HCT116 (cell line): ENCODE measurements at regions not wholly inside any gene's neighbourhood (a gene's known extent, or its start where the extent isn't known, plus 50 kb on each side); places are given as distances from the start of the nearest gene placed in this dataset.

ENCODE experiments used
- ATAC-seq: fragments of 200-7000 bp; cut with Tn5 transposase; 2 replicates; pipeline ENCODE4 v1.9.1; 2020; ENCODE audit warnings: mild to moderate bottlenecking, moderate library complexity
- BruUV-seq: library from RNA; stranded (reverse); fragments of 400-500 nt; replicated peaks from 2 replicates; lab custom pipeline; 2021; lab: Mats Ljungman, UMichigan
- CTCF ChIA-PET: fragments of 300-600 bp; sonication (Branson Sonifier 250); formaldehyde crosslinking; loops from one replicate; lab custom pipeline; 2021; ENCODE audit warnings: antibody characterized with exemption; lab: Charles Lee
- POLR2A ChIA-PET: fragments of 300-600, 350-600 bp; sonication (Branson Sonifier 250); formaldehyde crosslinking; loops from one replicate; lab custom pipeline; 2021; ENCODE audit warnings: antibody characterized with exemption; lab: Charles Lee
- RAD21 ChIA-PET, 2 experiments: fragments of 300-600 bp; sonication (Branson Sonifier 250); formaldehyde crosslinking; loops; one replicate each; lab custom pipeline; 2023; ENCODE audit warnings: low total read pairs in 2 of 2; ENCODE audit not compliant: uncharacterized antibody in 2 of 2, unreplicated experiment in 2 of 2, low non-redundant PET in 1 of 2; lab: Charles Lee
- DNase-seq: peaks from one replicate; pipeline ENCODE4 v3.0.0-alpha.2; 2010; ENCODE audit warnings: low read depth, low spot score
- H2AFZ ChIP-seq: fragments of 200-600 bp; shearing (Covaris generic), sonication (generic); 2 replicates; pipeline ENCODE4 v1.6.1; 2017; ENCODE audit warnings: low read depth, mixed run types, mixed read lengths, antibody characterized with exemption, low read length; ENCODE audit not compliant: poor library complexity, severe bottlenecking
- H3K27ac ChIP-seq: 2 replicates; pipeline ENCODE4 v1.5.1; 2012; ENCODE audit warnings: low read depth, low read length
- H3K27me3 ChIP-seq: fragments of 200-600 bp; sonication (generic); 2 replicates; pipeline ENCODE4 v1.6.1; 2016; ENCODE audit warnings: mixed run types, low read length, mixed read lengths; ENCODE audit not compliant: insufficient read depth
- H3K36me3 ChIP-seq, 2 experiments: fragments of 200-500 bp in 1 of 2; fragments of 200-600 bp in 1 of 2; sonication (Bioruptor generic) in 1 of 2; sonication (generic) in 1 of 2; 2 replicates each; pipeline versions ENCODE4 v1.5.1 to v1.6.1; 2014 to 2016; ENCODE audit warnings: low read length in 2 of 2, inconsistent platforms in 1 of 2, mixed read lengths in 1 of 2, mixed run types in 1 of 2; ENCODE audit not compliant: insufficient read depth in 2 of 2, control insufficient read depth in 1 of 2
- H3K4me1 ChIP-seq, 2 experiments: fragments of 200-600 bp in 1 of 2; sonication (generic) in 1 of 2; 2 replicates each; pipeline versions ENCODE4 v1.5.1 to v1.6.1; 2012 to 2017; ENCODE audit warnings: low read length in 2 of 2, inconsistent platforms in 1 of 2, mild to moderate bottlenecking in 1 of 2, mixed read lengths in 1 of 2, mixed run types in 1 of 2, moderate library complexity in 1 of 2; ENCODE audit not compliant: insufficient read depth in 2 of 2, control insufficient read depth in 1 of 2
- H3K4me2 ChIP-seq: fragments of 200-600 bp; sonication (generic); 2 replicates; pipeline ENCODE4 v1.6.1; 2017; ENCODE audit warnings: mixed run types, low read length, mixed read lengths
- H3K4me3 ChIP-seq, 2 experiments: fragments of 200-600 bp in 1 of 2; sonication (generic) in 1 of 2; replicated peaks in 1 of 2; 2 replicates each; pipeline ENCODE4 v1.5.1; 2011 to 2016; ENCODE audit warnings: low read length in 2 of 2, control low read depth in 1 of 2, low read depth in 1 of 2, mild to moderate bottlenecking in 1 of 2, mixed read lengths in 1 of 2, mixed run types in 1 of 2
- H3K79me2 ChIP-seq: fragments of 200-600 bp; sonication (generic); 2 replicates; pipeline ENCODE4 v1.6.1; 2017; ENCODE audit warnings: mild to moderate bottlenecking, mixed run types, low read length, moderate library complexity, mixed read lengths; ENCODE audit not compliant: insufficient read depth
- H3K9ac ChIP-seq: fragments of 200-600 bp; sonication (generic); 2 replicates; pipeline ENCODE4 v1.6.1; 2016; ENCODE audit warnings: low read length, mixed read lengths
- H3K9me2 ChIP-seq: fragments of 200-600 bp; sonication (generic), shearing (Covaris generic); 2 replicates; pipeline ENCODE4 v1.6.1; 2017; ENCODE audit warnings: mixed run types, mild to moderate bottlenecking, moderate library complexity; ENCODE audit not compliant: insufficient read depth
- H3K9me3 ChIP-seq, 2 experiments: fragments of 200-500 bp in 1 of 2; fragments of 200-600 bp in 1 of 2; sonication (Bioruptor generic) in 1 of 2; sonication (generic) in 1 of 2; 2 replicates each; pipeline ENCODE4 v1.6.1; 2014 to 2017; ENCODE audit warnings: low read length in 2 of 2, mixed read lengths in 2 of 2, inconsistent platforms in 1 of 2, low read depth in 1 of 2, mild to moderate bottlenecking in 1 of 2, mixed run types in 1 of 2, moderate library complexity in 1 of 2; ENCODE audit not compliant: control insufficient read depth in 1 of 2, insufficient read depth in 1 of 2
- H4K20me1 ChIP-seq: fragments of 200-600 bp; sonication (generic), shearing (Covaris generic); 2 replicates; pipeline ENCODE4 v1.6.1; 2017; ENCODE audit warnings: mixed run types, mild to moderate bottlenecking, moderate library complexity; ENCODE audit not compliant: insufficient read depth
- CEBPB ChIP-seq: IDR thresholded peaks from 2 replicates; pipeline ENCODE4 v1.6.1; 2012; ENCODE audit warnings: low read depth
- EGR1 ChIP-seq: IDR thresholded peaks from 2 replicates; pipeline ENCODE4 v1.6.1; 2012; ENCODE audit warnings: low read depth
- ELF1 ChIP-seq: IDR thresholded peaks from 2 replicates; pipeline ENCODE4 v1.6.1; 2012; ENCODE audit warnings: low read depth, borderline replicate concordance
- EZH2 ChIP-seq: fragments of 200-600 bp; sonication (generic); IDR thresholded peaks from 2 replicates; pipeline ENCODE4 v1.6.1; 2017; ENCODE audit warnings: antibody characterized with exemption, mixed run types
- EZH2phosphoT487 ChIP-seq: fragments of 200-600 bp; IDR thresholded peaks from 2 replicates; pipeline ENCODE4 v1.6.1; 2018; ENCODE audit warnings: antibody characterized with exemption, borderline replicate concordance
- FOSL1 ChIP-seq: IDR thresholded peaks from 2 replicates; pipeline ENCODE4 v1.6.1; 2012; ENCODE audit warnings: low read depth
- JUND ChIP-seq: IDR thresholded peaks from 2 replicates; pipeline ENCODE4 v1.6.1; 2012
- POLR2AphosphoS5 ChIP-seq: IDR thresholded peaks from 2 replicates; pipeline ENCODE4 v1.6.1; 2011; ENCODE audit warnings: mild to moderate bottlenecking, low read depth, low read length, moderate library complexity
- RAD21 ChIP-seq: IDR thresholded peaks from 2 replicates; pipeline ENCODE4 v1.6.1; 2012; ENCODE audit warnings: low read depth, mild to moderate bottlenecking
- SIN3A ChIP-seq: IDR thresholded peaks from 2 replicates; pipeline ENCODE4 v1.6.1; 2012; ENCODE audit warnings: low read depth
- SP1 ChIP-seq: IDR thresholded peaks from 2 replicates; pipeline ENCODE4 v1.6.1; 2012; ENCODE audit warnings: low read depth
- SRF ChIP-seq: IDR thresholded peaks from 2 replicates; pipeline ENCODE4 v1.6.1; 2012; ENCODE audit warnings: low read depth
- TCF7L2 ChIP-seq: IDR thresholded peaks from 2 replicates; pipeline ENCODE4 v1.7.0; 2011; ENCODE audit warnings: borderline replicate concordance, inconsistent platforms; ENCODE audit not compliant: insufficient read depth, insufficient read length; ENCODE audit errors: extremely low read depth
- ZFX ChIP-seq: fragments of 450-650 bp; IDR thresholded peaks from 2 replicates; pipeline ENCODE4 v1.6.1; 2017
- ZNF274 ChIP-seq: fragments of 200-500 bp; sonication (Bioruptor generic); IDR thresholded peaks from 2 replicates; pipeline ENCODE4 v1.6.1; 2014; ENCODE audit warnings: mild to moderate bottlenecking, low read depth, low read length, inconsistent platforms
- intact Hi-C: fragments of 100-400 bp; cut with micrococcal nuclease; formaldehyde crosslinking; loops from 2 replicates; pipeline ENCODE4 v1.10.0; 2022
- TF ChIP-seq, protein P1 (sequence below): IDR thresholded peaks from 2 replicates; pipeline ENCODE4 v1.6.1; 2011; ENCODE audit warnings: mild to moderate bottlenecking, low read length, moderate library complexity; ENCODE audit not compliant: insufficient replicate concordance; ENCODE audit errors: extremely low read depth
- TF ChIP-seq, protein P2 (sequence below), 3 experiments: fragments of 200-600 bp in 1 of 3; sonication (generic) in 1 of 3; IDR thresholded peaks in 2 of 3; conservative IDR thresholded peaks in 1 of 3; 2 replicates each; pipeline ENCODE4 v1.5.1; 2012 to 2017; ENCODE audit warnings: low read depth in 2 of 3, low read length in 2 of 3, antibody characterized with exemption in 1 of 3, borderline replicate concordance in 1 of 3, control low read depth in 1 of 3, mild to moderate bottlenecking in 1 of 3, mixed read lengths in 1 of 3, mixed run types in 1 of 3, moderate library complexity in 1 of 3; ENCODE audit not compliant: insufficient read depth in 1 of 3

GRCh38 chr14:98858561-98858960 lies 413.4 kb downstream of the BCL11B start (continued):
- TF ChIP-seq SP1 = no peak
- no peak for TF ChIP-seq SIN3A
- no peak for TF ChIP-seq EGR1
- no peak for TF ChIP-seq ELF1

DNA sequence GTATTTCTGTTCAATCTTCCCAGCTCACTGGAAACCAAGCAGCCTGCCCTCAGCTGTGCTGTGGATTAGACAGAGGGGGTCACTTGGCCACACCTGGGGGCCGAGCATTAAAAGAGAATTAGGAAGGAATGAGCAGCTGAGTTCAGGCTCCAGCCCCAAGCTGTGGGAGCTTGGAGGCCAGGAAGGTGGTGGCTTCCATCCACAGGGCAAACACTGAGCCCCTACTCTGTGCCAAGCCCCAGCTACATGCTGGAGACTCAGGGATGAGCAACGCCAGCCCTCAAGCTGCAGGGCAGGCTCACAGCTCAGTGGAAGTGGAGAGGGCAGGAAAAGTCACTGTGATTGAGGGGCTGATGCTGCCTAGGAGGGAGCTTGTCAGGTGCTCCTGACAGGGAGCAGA lies 412.7 kb downstream of the BCL11B start:
- no peak overlapping the region for H3K27ac ChIP-seq
- no peaks in the 10 kb centered on the region for H3K36me3 ChIP-seq
- no peaks in the 10 kb centered on the region for H4K20me1 ChIP-seq
- no TSS peak for BruUV-seq
- peaks cover 63% of the 10 kb centered on the region for H3K27me3 ChIP-seq
- no peaks in the 10 kb centered on the region for H3K9me3 ChIP-seq
- H2AFZ ChIP-seq = no peak overlapping the region
- H3K4me3 ChIP-seq = no peak overlapping the region
- TF ChIP-seq ZFX (no peak), JUND (no peak), EZH2phosphoT487 (no peak), RAD21 (no peak), TCF7L2 (no peak), SRF (no peak), CEBPB (no peak), FOSL1 (no peak), EGR1 (no peak), SP1 (no peak), ZNF274 (no peak), EZH2 (no peak), ELF1 (no peak), SIN3A (no peak), POLR2AphosphoS5 (no peak)
- TF ChIP-seq, protein P1, sequence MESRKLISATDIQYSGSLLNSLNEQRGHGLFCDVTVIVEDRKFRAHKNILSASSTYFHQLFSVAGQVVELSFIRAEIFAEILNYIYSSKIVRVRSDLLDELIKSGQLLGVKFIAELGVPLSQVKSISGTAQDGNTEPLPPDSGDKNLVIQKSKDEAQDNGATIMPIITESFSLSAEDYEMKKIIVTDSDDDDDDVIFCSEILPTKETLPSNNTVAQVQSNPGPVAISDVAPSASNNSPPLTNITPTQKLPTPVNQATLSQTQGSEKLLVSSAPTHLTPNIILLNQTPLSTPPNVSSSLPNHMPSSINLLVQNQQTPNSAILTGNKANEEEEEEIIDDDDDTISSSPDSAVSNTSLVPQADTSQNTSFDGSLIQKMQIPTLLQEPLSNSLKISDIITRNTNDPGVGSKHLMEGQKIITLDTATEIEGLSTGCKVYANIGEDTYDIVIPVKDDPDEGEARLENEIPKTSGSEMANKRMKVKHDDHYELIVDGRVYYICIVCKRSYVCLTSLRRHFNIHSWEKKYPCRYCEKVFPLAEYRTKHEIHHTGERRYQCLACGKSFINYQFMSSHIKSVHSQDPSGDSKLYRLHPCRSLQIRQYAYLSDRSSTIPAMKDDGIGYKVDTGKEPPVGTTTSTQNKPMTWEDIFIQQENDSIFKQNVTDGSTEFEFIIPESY = no peak
- TF ChIP-seq, protein P2, sequence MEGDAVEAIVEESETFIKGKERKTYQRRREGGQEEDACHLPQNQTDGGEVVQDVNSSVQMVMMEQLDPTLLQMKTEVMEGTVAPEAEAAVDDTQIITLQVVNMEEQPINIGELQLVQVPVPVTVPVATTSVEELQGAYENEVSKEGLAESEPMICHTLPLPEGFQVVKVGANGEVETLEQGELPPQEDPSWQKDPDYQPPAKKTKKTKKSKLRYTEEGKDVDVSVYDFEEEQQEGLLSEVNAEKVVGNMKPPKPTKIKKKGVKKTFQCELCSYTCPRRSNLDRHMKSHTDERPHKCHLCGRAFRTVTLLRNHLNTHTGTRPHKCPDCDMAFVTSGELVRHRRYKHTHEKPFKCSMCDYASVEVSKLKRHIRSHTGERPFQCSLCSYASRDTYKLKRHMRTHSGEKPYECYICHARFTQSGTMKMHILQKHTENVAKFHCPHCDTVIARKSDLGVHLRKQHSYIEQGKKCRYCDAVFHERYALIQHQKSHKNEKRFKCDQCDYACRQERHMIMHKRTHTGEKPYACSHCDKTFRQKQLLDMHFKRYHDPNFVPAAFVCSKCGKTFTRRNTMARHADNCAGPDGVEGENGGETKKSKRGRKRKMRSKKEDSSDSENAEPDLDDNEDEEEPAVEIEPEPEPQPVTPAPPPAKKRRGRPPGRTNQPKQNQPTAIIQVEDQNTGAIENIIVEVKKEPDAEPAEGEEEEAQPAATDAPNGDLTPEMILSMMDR (IDR thresholded peaks at IDR 0.05 in 2 of 3, conservative IDR thresholded peaks at IDR 0.05 in 1 of 3; ENCODE audit: borderline replicate concordance in 1 of 3, insufficient read depth in 1 of 3, low read depth in 2 of 3, low read length in 2 of 3) = no peak
- no peaks in the 10 kb centered on the region for H3K79me2 ChIP-seq
- ATAC-seq (no peak), DNase-seq (no peak)
- ChIA-PET RAD21 (no interaction called here), POLR2A (no interaction called here), CTCF (no interaction called here)
- H3K9me2 ChIP-seq = no peaks in the 10 kb centered on the region
- no peak overlapping the region for H3K4me2 ChIP-seq
- H3K9ac ChIP-seq = no peak overlapping the region
- intact Hi-C loops = no loop called here
- H3K4me1 ChIP-seq = no peaks in the 10 kb centered on the region
